ENCODE measurements at regions not wholly inside any gene's neighbourhood (a gene's known extent, or its start where the extent isn't known, plus 50 kb on each side); places are given as distances from the start of the nearest gene placed in this dataset.

DNA sequence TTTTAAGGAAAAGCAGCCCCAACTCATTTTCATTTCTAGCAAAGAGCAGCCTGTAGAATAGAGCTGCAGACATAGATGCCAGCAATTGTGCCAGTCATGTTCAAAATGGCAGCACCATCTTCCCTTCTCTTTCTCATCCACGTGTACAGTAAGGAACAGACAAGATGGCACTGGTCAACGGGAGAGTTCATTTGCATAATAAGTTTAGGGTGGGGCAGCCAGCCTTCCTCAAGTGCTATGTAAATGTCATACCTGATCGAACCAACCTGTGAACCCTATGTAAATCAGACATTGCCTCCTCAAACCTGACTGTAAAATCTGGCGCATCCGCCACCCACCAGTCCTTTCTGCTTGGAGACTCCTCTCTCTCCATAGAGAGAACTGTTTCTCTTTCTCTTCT, 150.0 kb upstream of the CDH13 start:
- TF ChIP-seq POLR2AphosphoS5 (IDR thresholded peaks at IDR 0.05; ENCODE audit: low read depth) = no peak
- no peak for TF ChIP-seq SPI1 (IDR thresholded peaks at IDR 0.05; ENCODE audit: borderline replicate concordance, low read depth)
- TF ChIP-seq, protein P1, sequence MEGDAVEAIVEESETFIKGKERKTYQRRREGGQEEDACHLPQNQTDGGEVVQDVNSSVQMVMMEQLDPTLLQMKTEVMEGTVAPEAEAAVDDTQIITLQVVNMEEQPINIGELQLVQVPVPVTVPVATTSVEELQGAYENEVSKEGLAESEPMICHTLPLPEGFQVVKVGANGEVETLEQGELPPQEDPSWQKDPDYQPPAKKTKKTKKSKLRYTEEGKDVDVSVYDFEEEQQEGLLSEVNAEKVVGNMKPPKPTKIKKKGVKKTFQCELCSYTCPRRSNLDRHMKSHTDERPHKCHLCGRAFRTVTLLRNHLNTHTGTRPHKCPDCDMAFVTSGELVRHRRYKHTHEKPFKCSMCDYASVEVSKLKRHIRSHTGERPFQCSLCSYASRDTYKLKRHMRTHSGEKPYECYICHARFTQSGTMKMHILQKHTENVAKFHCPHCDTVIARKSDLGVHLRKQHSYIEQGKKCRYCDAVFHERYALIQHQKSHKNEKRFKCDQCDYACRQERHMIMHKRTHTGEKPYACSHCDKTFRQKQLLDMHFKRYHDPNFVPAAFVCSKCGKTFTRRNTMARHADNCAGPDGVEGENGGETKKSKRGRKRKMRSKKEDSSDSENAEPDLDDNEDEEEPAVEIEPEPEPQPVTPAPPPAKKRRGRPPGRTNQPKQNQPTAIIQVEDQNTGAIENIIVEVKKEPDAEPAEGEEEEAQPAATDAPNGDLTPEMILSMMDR (IDR thresholded peaks at IDR 0.05; ENCODE audit: insufficient read depth, low read length) = no peak
- no peak for TF ChIP-seq GABPA (IDR thresholded peaks at IDR 0.05; ENCODE audit: low read depth)
- Histone ChIP-seq H3K4me3 (replicated peaks; ENCODE audit: insufficient read depth, low read length) (no peak overlapping the region), H3K27ac (replicated peaks) (no peak overlapping the region), H3K27me3 (ENCODE audit: insufficient read depth, poor library complexity, severe bottlenecking) (peaks cover 5% of the 10 kb centered on the region)
- DNase-seq (ENCODE audit: low read depth in 1 of 2, low spot score in 1 of 2) = no peak

DNA sequence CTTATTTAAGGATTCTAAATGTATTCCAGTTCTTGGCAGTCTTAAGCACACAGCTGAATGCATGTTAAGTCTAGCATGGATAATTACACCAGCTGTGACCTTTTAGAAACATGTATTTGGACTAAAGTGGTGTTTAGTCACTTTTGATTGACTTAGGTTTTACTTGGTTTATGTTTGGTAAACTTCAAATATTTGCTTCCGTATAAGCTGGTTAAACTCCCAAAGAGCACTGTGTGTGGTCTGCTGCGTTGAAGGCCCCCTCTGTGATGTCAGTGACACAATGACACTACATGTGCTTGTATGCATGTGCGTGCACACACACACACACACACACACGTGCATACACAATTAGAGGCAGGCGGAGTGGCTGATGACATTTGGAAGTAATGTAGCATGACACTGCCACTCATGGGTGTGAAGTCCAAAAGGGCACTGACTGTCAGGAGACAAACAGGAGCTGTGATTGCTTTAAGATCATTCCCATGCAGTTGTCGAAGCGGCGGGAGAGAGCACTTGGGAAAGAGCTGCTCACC, 156.1 kb upstream of the CDH13 start:
- no peaks in the 10 kb centered on the region for H3K27me3 ChIP-seq (ENCODE audit: insufficient read depth, poor library complexity, severe bottlenecking)
- no peak for DNase-seq (ENCODE audit: low read depth in 1 of 2, low spot score in 1 of 2)
- H3K27ac ChIP-seq (replicated peaks) = no peak overlapping the region
- H3K4me3 ChIP-seq (replicated peaks; ENCODE audit: insufficient read depth, low read length) = no peak overlapping the region
- TF ChIP-seq, protein P2, sequence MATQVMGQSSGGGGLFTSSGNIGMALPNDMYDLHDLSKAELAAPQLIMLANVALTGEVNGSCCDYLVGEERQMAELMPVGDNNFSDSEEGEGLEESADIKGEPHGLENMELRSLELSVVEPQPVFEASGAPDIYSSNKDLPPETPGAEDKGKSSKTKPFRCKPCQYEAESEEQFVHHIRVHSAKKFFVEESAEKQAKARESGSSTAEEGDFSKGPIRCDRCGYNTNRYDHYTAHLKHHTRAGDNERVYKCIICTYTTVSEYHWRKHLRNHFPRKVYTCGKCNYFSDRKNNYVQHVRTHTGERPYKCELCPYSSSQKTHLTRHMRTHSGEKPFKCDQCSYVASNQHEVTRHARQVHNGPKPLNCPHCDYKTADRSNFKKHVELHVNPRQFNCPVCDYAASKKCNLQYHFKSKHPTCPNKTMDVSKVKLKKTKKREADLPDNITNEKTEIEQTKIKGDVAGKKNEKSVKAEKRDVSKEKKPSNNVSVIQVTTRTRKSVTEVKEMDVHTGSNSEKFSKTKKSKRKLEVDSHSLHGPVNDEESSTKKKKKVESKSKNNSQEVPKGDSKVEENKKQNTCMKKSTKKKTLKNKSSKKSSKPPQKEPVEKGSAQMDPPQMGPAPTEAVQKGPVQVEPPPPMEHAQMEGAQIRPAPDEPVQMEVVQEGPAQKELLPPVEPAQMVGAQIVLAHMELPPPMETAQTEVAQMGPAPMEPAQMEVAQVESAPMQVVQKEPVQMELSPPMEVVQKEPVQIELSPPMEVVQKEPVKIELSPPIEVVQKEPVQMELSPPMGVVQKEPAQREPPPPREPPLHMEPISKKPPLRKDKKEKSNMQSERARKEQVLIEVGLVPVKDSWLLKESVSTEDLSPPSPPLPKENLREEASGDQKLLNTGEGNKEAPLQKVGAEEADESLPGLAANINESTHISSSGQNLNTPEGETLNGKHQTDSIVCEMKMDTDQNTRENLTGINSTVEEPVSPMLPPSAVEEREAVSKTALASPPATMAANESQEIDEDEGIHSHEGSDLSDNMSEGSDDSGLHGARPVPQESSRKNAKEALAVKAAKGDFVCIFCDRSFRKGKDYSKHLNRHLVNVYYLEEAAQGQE (IDR thresholded peaks at IDR 0.05; ENCODE audit: insufficient replicate concordance, low read depth) = no peak
- TF ChIP-seq POLR2AphosphoS5 (IDR thresholded peaks at IDR 0.05; ENCODE audit: low read depth) = no peak
- TF ChIP-seq, protein P1 (IDR thresholded peaks at IDR 0.05; ENCODE audit: insufficient read depth, low read length) = no peak
- no peak for TF ChIP-seq SPI1 (IDR thresholded peaks at IDR 0.05; ENCODE audit: borderline replicate concordance, low read depth)
- no peak for TF ChIP-seq GABPA (IDR thresholded peaks at IDR 0.05; ENCODE audit: low read depth)

DNA sequence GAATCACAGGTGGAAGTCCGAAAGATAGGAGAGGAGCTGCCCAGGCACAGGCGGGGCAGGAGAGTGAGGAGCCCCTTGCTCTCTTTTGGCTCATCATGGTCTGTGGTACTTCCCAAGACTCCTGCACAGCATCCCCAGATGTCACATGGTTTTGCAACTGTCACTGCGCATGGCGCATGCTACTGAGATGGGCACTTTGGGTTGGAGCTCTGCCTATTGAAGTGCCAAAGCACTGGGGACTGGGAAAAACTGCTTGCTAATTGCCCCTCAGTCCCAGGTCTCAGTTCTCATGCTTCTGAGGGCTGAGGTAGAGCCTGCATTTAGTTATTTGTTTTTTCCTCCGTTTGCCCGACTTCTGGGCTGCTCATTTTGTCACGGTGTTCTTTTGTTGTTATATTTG, 156.8 kb upstream of the CDH13 start:
- no peak overlapping the region for H3K4me3 ChIP-seq (replicated peaks; ENCODE audit: insufficient read depth, low read length)
- H3K27me3 ChIP-seq (ENCODE audit: insufficient read depth, poor library complexity, severe bottlenecking) = no peaks in the 10 kb centered on the region
- H3K27ac ChIP-seq (replicated peaks) = no peak overlapping the region
- TF ChIP-seq, protein P1 (IDR thresholded peaks at IDR 0.05; ENCODE audit: insufficient read depth, low read length) = no peak
- DNase-seq (ENCODE audit: low read depth in 1 of 2, low spot score in 1 of 2) = no peak

DNA sequence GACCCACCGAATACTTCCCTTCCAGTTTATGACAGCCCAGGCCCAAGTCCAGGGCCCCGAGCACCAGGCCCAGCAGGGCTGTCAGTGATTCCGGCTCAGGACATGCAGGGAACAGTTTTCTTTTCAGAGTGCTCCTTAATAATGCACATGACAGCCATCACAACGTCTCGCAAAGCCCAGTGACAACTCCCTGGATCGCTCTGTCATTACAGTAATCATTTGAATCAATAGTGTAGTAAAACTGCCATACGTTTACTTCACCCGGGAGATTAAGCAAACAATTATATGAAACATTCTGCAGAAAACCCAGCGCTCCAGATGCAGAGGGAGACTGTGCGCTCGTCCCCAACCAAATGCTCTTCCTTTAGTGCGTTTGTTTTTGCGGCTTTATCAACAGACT, 162.6 kb upstream of the CDH13 start:
- Histone ChIP-seq H3K27ac (replicated peaks) (no peak overlapping the region), H3K4me3 (replicated peaks; ENCODE audit: insufficient read depth, low read length) (no peak overlapping the region), H3K27me3 (ENCODE audit: insufficient read depth, poor library complexity, severe bottlenecking) (no peaks in the 10 kb centered on the region)
- TF ChIP-seq SPI1 (IDR thresholded peaks at IDR 0.05; ENCODE audit: borderline replicate concordance, low read depth) = no peak
- TF ChIP-seq, protein P1 (IDR thresholded peaks at IDR 0.05; ENCODE audit: insufficient read depth, low read length) = no peak
- no peak for TF ChIP-seq POLR2AphosphoS5 (IDR thresholded peaks at IDR 0.05; ENCODE audit: low read depth)
- no peak for TF ChIP-seq GABPA (IDR thresholded peaks at IDR 0.05; ENCODE audit: low read depth)
- TF ChIP-seq, protein P2 (IDR thresholded peaks at IDR 0.05; ENCODE audit: insufficient replicate concordance, low read depth) = no peak
- DNase-seq (ENCODE audit: low read depth in 1 of 2, low spot score in 1 of 2) = no peak
